Neural cell (in vitro differentiated cells): ENCODE measurements at regions not wholly inside any gene's neighbourhood (a gene's known extent, or its start where the extent isn't known, plus 50 kb on each side); places are given as distances from the start of the nearest gene placed in this dataset.

Experiments used
- H2AFZ ChIP-seq: fragments of 200-600, 300-800 bp; sonication (generic), shearing (Covaris generic); 2 replicates; pipeline ENCODE4 v1.6.0; 2014; ENCODE audit warnings: low read depth, mild to moderate bottlenecking, antibody characterized with exemption, low read length, moderate library complexity
- H3F3A ChIP-seq: fragments of 200-600 bp; shearing (Covaris generic); 2 replicates; pipeline ENCODE4 v1.6.1; 2016; ENCODE audit warnings: mild to moderate bottlenecking, moderate library complexity, mixed read lengths, antibody characterized with exemption, low read length; ENCODE audit not compliant: insufficient read depth, poor library complexity, severe bottlenecking
- H3K27ac ChIP-seq: fragments of 200-600, 300-800 bp; sonication (generic), shearing (Covaris generic); 2 replicates; pipeline ENCODE4 v1.5.1; 2014; ENCODE audit warnings: mild to moderate bottlenecking, low read length, moderate library complexity
- H3K27me3 ChIP-seq: fragments of 300-800, 200-600 bp; sonication (generic), shearing (Covaris generic); 2 replicates; pipeline ENCODE4 v1.6.0; 2014; ENCODE audit warnings: mild to moderate bottlenecking, low read depth, low read length, moderate library complexity; ENCODE audit not compliant: insufficient read depth
- H3K36me3 ChIP-seq: fragments of 300-800, 200-600 bp; sonication (generic), shearing (Covaris generic); 2 replicates; pipeline ENCODE4 v1.5.1; 2014; ENCODE audit warnings: mild to moderate bottlenecking, antibody characterized with exemption, low read length, moderate library complexity; ENCODE audit not compliant: insufficient read depth
- H3K4me2 ChIP-seq: fragments of 300-800, 200-600 bp; sonication (generic), shearing (Covaris generic); 2 replicates; pipeline ENCODE4 v1.6.0; 2014; ENCODE audit warnings: mild to moderate bottlenecking, low read length
- H3K4me3 ChIP-seq: fragments of 300-800, 200-600 bp; sonication (generic), shearing (Covaris generic); 2 replicates; pipeline ENCODE4 v1.5.1; 2014; ENCODE audit warnings: mild to moderate bottlenecking, low read length, moderate library complexity
- H3K79me2 ChIP-seq: fragments of 200-600 bp; shearing (Covaris generic); replicated peaks from 2 replicates; pipeline ENCODE4 v1.6.0; 2014; ENCODE audit warnings: mild to moderate bottlenecking, low read length, moderate library complexity; ENCODE audit not compliant: insufficient read depth
- H3K9ac ChIP-seq: fragments of 300-800, 200-600 bp; sonication (generic), shearing (Covaris generic); 2 replicates; pipeline ENCODE4 v1.6.1; 2016; ENCODE audit warnings: mild to moderate bottlenecking, low read length, mixed read lengths
- H3K9me2 ChIP-seq: fragments of 200-600 bp; shearing (Covaris generic); 2 replicates; pipeline ENCODE4 v1.6.1; 2016; ENCODE audit warnings: mild to moderate bottlenecking, low read length, mixed read lengths; ENCODE audit not compliant: insufficient read depth
- H3K9me3 ChIP-seq: fragments of 200-600, 300-800 bp; sonication (generic), shearing (Covaris generic); 2 replicates; pipeline ENCODE4 v1.6.1; 2016; ENCODE audit warnings: mild to moderate bottlenecking, mixed run types, low read length, moderate library complexity, mixed read lengths
- H4K20me1 ChIP-seq: fragments of 200-600 bp; shearing (Covaris generic); 2 replicates; pipeline ENCODE4 v1.6.1; 2016; ENCODE audit warnings: mild to moderate bottlenecking, mixed run types; ENCODE audit not compliant: insufficient read depth
- EP300 ChIP-seq: fragments of 450-650 bp; conservative IDR thresholded peaks from 2 replicates; pipeline ENCODE4 v1.6.1; 2014; ENCODE audit warnings: antibody characterized with exemption, mild to moderate bottlenecking, moderate library complexity; ENCODE audit not compliant: poor library complexity, severe bottlenecking
- EZH2 ChIP-seq: fragments of 200-600, 300-800 bp; shearing (Covaris generic), sonication (generic); IDR thresholded peaks from 2 replicates; pipeline ENCODE4 v1.6.1; 2014; ENCODE audit warnings: antibody characterized with exemption, low read length, borderline replicate concordance, mild to moderate bottlenecking; ENCODE audit not compliant: insufficient read depth, poor library complexity, severe bottlenecking
- MXI1 ChIP-seq: fragments of 450-650 bp; conservative IDR thresholded peaks from 2 replicates; pipeline ENCODE4 v1.6.1; 2014; ENCODE audit warnings: antibody characterized with exemption, mild to moderate bottlenecking; ENCODE audit not compliant: poor library complexity, severe bottlenecking
- POLR2AphosphoS5 ChIP-seq: IDR thresholded peaks from 2 replicates; pipeline ENCODE4 v1.6.1; 2012
- RAD21 ChIP-seq: fragments of 450-650 bp; conservative IDR thresholded peaks from 2 replicates; pipeline ENCODE4 v1.6.1; 2014; ENCODE audit warnings: antibody characterized with exemption, mild to moderate bottlenecking, moderate library complexity
- SMC3 ChIP-seq: fragments of 450-650 bp; conservative IDR thresholded peaks from 2 replicates; pipeline ENCODE4 v1.6.1; 2014; ENCODE audit warnings: antibody characterized with exemption, mild to moderate bottlenecking, moderate library complexity; ENCODE audit not compliant: poor library complexity
- TAF1 ChIP-seq: IDR thresholded peaks from 2 replicates; pipeline ENCODE4 v1.6.1; 2012; ENCODE audit warnings: low read depth
- TF ChIP-seq, protein P1 (sequence below): IDR thresholded peaks from 2 replicates; pipeline ENCODE4 v1.6.1; 2012; ENCODE audit warnings: borderline replicate concordance
- TF ChIP-seq, protein P2 (sequence below): fragments of 450-650 bp; IDR thresholded peaks from 2 replicates; pipeline ENCODE4 v1.5.1; 2014; ENCODE audit warnings: antibody characterized with exemption, mild to moderate bottlenecking, moderate library complexity; ENCODE audit not compliant: poor library complexity, severe bottlenecking

DNA sequence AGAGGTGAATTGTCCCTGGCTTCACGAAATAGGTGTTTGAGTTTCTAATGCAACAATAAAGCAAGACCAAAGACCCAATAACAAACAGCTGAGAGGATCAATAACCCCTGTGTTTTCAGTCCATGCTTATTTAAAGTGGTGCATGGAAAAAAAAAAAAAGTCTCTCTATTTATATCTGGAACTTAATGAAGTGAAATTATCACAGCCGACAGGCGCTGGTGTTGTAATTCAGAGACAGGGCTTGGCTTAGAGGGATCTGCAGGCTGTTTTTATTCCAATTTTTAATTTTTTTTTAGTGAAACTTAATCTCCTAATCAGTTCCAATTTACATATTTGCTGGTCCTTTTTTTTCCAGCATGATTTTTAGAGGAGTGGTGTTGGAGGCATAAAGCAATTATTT, 858.2 kb upstream of the SOX9 start:
- H3K79me2 ChIP-seq, result no peaks in the 10 kb centered on the region
- no peaks in the 10 kb centered on the region for H3K27me3 ChIP-seq
- H4K20me1 ChIP-seq, result no peaks in the 10 kb centered on the region
- H3K9ac ChIP-seq, result no peak overlapping the region
- peaks cover 5% of the 10 kb centered on the region for H3K9me3 ChIP-seq
- TF ChIP-seq POLR2AphosphoS5 (no peak), EZH2 (no peak), RAD21 (no peak), EP300 (no peak), SMC3 (no peak), TAF1 (no peak), MXI1 (no peak)
- TF ChIP-seq, protein P1, sequence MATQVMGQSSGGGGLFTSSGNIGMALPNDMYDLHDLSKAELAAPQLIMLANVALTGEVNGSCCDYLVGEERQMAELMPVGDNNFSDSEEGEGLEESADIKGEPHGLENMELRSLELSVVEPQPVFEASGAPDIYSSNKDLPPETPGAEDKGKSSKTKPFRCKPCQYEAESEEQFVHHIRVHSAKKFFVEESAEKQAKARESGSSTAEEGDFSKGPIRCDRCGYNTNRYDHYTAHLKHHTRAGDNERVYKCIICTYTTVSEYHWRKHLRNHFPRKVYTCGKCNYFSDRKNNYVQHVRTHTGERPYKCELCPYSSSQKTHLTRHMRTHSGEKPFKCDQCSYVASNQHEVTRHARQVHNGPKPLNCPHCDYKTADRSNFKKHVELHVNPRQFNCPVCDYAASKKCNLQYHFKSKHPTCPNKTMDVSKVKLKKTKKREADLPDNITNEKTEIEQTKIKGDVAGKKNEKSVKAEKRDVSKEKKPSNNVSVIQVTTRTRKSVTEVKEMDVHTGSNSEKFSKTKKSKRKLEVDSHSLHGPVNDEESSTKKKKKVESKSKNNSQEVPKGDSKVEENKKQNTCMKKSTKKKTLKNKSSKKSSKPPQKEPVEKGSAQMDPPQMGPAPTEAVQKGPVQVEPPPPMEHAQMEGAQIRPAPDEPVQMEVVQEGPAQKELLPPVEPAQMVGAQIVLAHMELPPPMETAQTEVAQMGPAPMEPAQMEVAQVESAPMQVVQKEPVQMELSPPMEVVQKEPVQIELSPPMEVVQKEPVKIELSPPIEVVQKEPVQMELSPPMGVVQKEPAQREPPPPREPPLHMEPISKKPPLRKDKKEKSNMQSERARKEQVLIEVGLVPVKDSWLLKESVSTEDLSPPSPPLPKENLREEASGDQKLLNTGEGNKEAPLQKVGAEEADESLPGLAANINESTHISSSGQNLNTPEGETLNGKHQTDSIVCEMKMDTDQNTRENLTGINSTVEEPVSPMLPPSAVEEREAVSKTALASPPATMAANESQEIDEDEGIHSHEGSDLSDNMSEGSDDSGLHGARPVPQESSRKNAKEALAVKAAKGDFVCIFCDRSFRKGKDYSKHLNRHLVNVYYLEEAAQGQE, result no peak
- TF ChIP-seq, protein P2, sequence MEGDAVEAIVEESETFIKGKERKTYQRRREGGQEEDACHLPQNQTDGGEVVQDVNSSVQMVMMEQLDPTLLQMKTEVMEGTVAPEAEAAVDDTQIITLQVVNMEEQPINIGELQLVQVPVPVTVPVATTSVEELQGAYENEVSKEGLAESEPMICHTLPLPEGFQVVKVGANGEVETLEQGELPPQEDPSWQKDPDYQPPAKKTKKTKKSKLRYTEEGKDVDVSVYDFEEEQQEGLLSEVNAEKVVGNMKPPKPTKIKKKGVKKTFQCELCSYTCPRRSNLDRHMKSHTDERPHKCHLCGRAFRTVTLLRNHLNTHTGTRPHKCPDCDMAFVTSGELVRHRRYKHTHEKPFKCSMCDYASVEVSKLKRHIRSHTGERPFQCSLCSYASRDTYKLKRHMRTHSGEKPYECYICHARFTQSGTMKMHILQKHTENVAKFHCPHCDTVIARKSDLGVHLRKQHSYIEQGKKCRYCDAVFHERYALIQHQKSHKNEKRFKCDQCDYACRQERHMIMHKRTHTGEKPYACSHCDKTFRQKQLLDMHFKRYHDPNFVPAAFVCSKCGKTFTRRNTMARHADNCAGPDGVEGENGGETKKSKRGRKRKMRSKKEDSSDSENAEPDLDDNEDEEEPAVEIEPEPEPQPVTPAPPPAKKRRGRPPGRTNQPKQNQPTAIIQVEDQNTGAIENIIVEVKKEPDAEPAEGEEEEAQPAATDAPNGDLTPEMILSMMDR, result no peak
- no peaks in the 10 kb centered on the region for H3K9me2 ChIP-seq
- no peaks in the 10 kb centered on the region for H3K36me3 ChIP-seq
- no peak overlapping the region for H3K4me2 ChIP-seq
- H2AFZ ChIP-seq, result no peak overlapping the region
- H3K27ac ChIP-seq, result no peak overlapping the region
- no peaks in the 10 kb centered on the region for H3F3A ChIP-seq
- H3K4me3 ChIP-seq, result no peak overlapping the region

DNA sequence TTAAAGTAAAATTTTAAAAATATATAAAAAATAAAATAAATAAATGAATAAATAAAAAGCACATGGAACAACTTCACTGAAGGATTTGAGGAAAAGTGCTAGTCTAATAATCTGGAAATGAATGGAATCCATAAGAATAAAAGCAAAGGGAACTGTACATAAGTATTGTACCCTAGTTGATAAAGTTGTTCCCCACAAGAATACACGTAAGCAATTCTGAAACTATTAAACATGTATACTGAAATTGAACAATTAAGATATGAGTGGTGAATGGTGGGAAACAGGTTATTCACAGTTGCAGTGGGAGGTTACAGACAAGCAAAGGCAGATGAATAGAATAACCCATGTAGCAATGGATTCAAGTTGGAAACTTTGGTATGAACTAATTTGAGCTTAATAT, 853.2 kb upstream of the SOX9 start:
- Histone ChIP-seq H3K36me3 (no peaks in the 10 kb centered on the region), H4K20me1 (no peaks in the 10 kb centered on the region), H3K27ac (no peak overlapping the region), H3K27me3 (no peaks in the 10 kb centered on the region), H2AFZ (no peak overlapping the region), H3F3A (no peaks in the 10 kb centered on the region), H3K4me2 (no peak overlapping the region), H3K9me2 (no peaks in the 10 kb centered on the region), H3K4me3 (no peak overlapping the region), H3K9me3 (peaks cover 5% of the 10 kb centered on the region), H3K9ac (no peak overlapping the region), H3K79me2 (no peaks in the 10 kb centered on the region)
- TF ChIP-seq EP300, result no peak
- TF ChIP-seq, protein P2, result no peak
- no peak for TF ChIP-seq MXI1
- no peak for TF ChIP-seq RAD21
- no peak for TF ChIP-seq POLR2AphosphoS5
- no peak for TF ChIP-seq TAF1
- no peak for TF ChIP-seq SMC3
- TF ChIP-seq EZH2, result no peak
- TF ChIP-seq, protein P1, result no peak
